HFFc6 (cell line): ENCODE measurements at regions not wholly inside any gene's neighbourhood (a gene's known extent, or its start where the extent isn't known, plus 50 kb on each side); places are given as distances from the start of the nearest gene placed in this dataset.

Experiments
- DNase-seq: peaks from one replicate; pipeline ENCODE4 v3.0.0-alpha.2; 2018
- H3K27ac Mint-ChIP-seq: 2 replicates; pipeline ENCODE4 v1.8.0; 2020; ENCODE audit warnings: mild to moderate bottlenecking, mixed read lengths
- H3K27me3 Mint-ChIP-seq: 2 replicates; pipeline ENCODE4 v1.8.0; 2021; ENCODE audit warnings: mild to moderate bottlenecking, moderate library complexity, mixed read lengths; ENCODE audit not compliant: insufficient read depth
- H3K36me3 Mint-ChIP-seq: 2 replicates; pipeline ENCODE4 v1.8.0; 2021; ENCODE audit warnings: low read depth, mixed read lengths
- H3K4me1 Mint-ChIP-seq: 2 replicates; pipeline ENCODE4 v1.8.0; 2020; ENCODE audit warnings: low read depth, mixed read lengths
- H3K4me3 Mint-ChIP-seq: 2 replicates; pipeline ENCODE4 v1.8.0; 2020; ENCODE audit warnings: mild to moderate bottlenecking, moderate library complexity, mixed read lengths
- H3K9me3 Mint-ChIP-seq: 2 replicates; pipeline ENCODE4 v1.8.0; 2020; ENCODE audit warnings: mild to moderate bottlenecking, mixed read lengths
- CTCF ChIP-seq: fragments of 200-600 bp; sonication (generic); IDR thresholded peaks from 2 replicates; pipeline ENCODE4 v1.5.0; 2021; ENCODE audit warnings: antibody characterized with exemption, mild to moderate bottlenecking

GRCh38 chr2:120844070-120844738 is 108.5 kb downstream of the GLI2 start:
- Mint-ChIP-seq H3K27me3 (peaks cover 9% of the 10 kb centered on the region), H3K4me3 (no peak overlapping the region), H3K9me3 (peaks cover 5% of the 10 kb centered on the region; the same call in 1 of the 2 replicates), H3K36me3 (peaks cover 30% of the 10 kb centered on the region), H3K4me1 (peaks cover 31% of the 10 kb centered on the region), H3K27ac (no peak overlapping the region)
- TF ChIP-seq CTCF = no peak
- peak; percentile 39 for DNase-seq

- H3K27me3 Mint-ChIP-seq = peaks cover 9% of the 10 kb centered on the region
- H3K4me1 Mint-ChIP-seq = peaks cover 38% of the 10 kb centered on the region
- peaks cover 41% of the 10 kb centered on the region for H3K36me3 Mint-ChIP-seq
- no peak for DNase-seq
- no peak for TF ChIP-seq CTCF
- peaks cover 5% of the 10 kb centered on the region; the same call in 1 of the 2 replicates for H3K9me3 Mint-ChIP-seq
- H3K4me3 Mint-ChIP-seq = no peak overlapping the region
- H3K27ac Mint-ChIP-seq = no peak overlapping the region
Observed at GRCh38 chr2:120845277-120845676, 109.6 kb downstream of the GLI2 start.

GRCh38 chr2:120846406-120847095 is 110.9 kb downstream of the GLI2 start:
- peaks cover 5% of the 10 kb centered on the region; the same call in 1 of the 2 replicates for H3K9me3 Mint-ChIP-seq
- no peak overlapping the region for H3K27ac Mint-ChIP-seq

GRCh38 chr2:120847700-120848321 is 112.1 kb downstream of the GLI2 start:
- H3K4me3 Mint-ChIP-seq = no peak overlapping the region
- no peak for TF ChIP-seq CTCF
- H3K4me1 Mint-ChIP-seq = peaks cover 45% of the 10 kb centered on the region
- peaks cover 16% of the 10 kb centered on the region for H3K27me3 Mint-ChIP-seq
- no peak for DNase-seq
- H3K27ac Mint-ChIP-seq = no peak overlapping the region
- peaks cover 39% of the 10 kb centered on the region for H3K36me3 Mint-ChIP-seq
- H3K9me3 Mint-ChIP-seq = peaks cover 5% of the 10 kb centered on the region; the same call in 1 of the 2 replicates

More at GRCh38 chr2:120846406-120847095, 110.9 kb downstream of the GLI2 start:
- peaks cover 16% of the 10 kb centered on the region for H3K27me3 Mint-ChIP-seq
- H3K36me3 Mint-ChIP-seq = peaks cover 40% of the 10 kb centered on the region
- peaks cover 41% of the 10 kb centered on the region for H3K4me1 Mint-ChIP-seq
- no peak overlapping the region for H3K4me3 Mint-ChIP-seq
- DNase-seq = no peak
- no peak for TF ChIP-seq CTCF

GRCh38 chr2:120849278-120849677 is 113.6 kb downstream of the GLI2 start:
- Mint-ChIP-seq H3K27me3 (peaks cover 19% of the 10 kb centered on the region), H3K9me3 (peaks cover 5% of the 10 kb centered on the region; the same call in 1 of the 2 replicates), H3K36me3 (peaks cover 33% of the 10 kb centered on the region), H3K27ac (no peak overlapping the region), H3K4me3 (no peak overlapping the region), H3K4me1 (peaks cover 46% of the 10 kb centered on the region)
- no peak for DNase-seq
- no peak for TF ChIP-seq CTCF
